Astrocyte (in vitro differentiated cells and primary cell): ENCODE measurements at regions not wholly inside any gene's neighbourhood (a gene's known extent, or its start where the extent isn't known, plus 50 kb on each side); places are given as distances from the start of the nearest gene placed in this dataset.
"Not testable (repeated sequence)": the region's sequence is repeated elsewhere in the genome, so short reads cannot be mapped to it uniquely, and the experiment has no call there.

Experiments used
- EZH2 ChIP-seq: IDR thresholded peaks from 2 replicates; pipeline ENCODE4 v1.6.1; 2012; ENCODE audit warnings: mild to moderate bottlenecking, low read length, inconsistent platforms; ENCODE audit not compliant: insufficient read depth
- TF ChIP-seq, protein P1 (sequence below): IDR thresholded peaks from 2 replicates; pipeline ENCODE4 v1.5.1; 2011; ENCODE audit warnings: low read depth, mild to moderate bottlenecking, inconsistent platforms, low read length, moderate library complexity; ENCODE audit not compliant: insufficient read depth

DNA sequence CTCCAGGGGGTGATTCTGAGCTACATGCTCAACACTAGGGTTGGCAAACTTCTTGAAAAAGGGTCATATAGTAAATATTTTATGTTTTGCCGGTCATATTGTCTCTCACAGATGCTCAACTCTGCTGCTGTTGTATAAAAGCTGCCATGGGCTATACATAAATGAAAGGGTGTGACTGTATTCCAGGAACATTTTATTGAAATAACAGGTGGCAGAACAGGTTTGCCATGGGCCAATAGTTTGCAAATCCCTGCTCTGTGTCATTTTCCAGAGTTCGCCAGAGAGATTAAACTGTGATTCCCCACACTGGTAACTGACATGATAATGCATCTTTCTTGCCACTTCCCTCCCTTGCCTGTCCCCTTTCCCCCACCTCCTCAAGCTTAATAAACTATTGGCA is 144.1 kb downstream of the NPIPA8 start:
- TF ChIP-seq, protein P1, sequence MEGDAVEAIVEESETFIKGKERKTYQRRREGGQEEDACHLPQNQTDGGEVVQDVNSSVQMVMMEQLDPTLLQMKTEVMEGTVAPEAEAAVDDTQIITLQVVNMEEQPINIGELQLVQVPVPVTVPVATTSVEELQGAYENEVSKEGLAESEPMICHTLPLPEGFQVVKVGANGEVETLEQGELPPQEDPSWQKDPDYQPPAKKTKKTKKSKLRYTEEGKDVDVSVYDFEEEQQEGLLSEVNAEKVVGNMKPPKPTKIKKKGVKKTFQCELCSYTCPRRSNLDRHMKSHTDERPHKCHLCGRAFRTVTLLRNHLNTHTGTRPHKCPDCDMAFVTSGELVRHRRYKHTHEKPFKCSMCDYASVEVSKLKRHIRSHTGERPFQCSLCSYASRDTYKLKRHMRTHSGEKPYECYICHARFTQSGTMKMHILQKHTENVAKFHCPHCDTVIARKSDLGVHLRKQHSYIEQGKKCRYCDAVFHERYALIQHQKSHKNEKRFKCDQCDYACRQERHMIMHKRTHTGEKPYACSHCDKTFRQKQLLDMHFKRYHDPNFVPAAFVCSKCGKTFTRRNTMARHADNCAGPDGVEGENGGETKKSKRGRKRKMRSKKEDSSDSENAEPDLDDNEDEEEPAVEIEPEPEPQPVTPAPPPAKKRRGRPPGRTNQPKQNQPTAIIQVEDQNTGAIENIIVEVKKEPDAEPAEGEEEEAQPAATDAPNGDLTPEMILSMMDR: not testable (repeated sequence)
- TF ChIP-seq EZH2: not testable (repeated sequence)
